Activated T-cell treated with anti-CD3 and anti-CD28 coated beads, Interleukin-2, amount 50 U/mL, for 72 hours (primary cell): ENCODE measurements at regions not wholly inside any gene's neighbourhood (a gene's known extent, or its start where the extent isn't known, plus 50 kb on each side); places are given as distances from the start of the nearest gene placed in this dataset.
"Not testable (repeated sequence)": the region's sequence is repeated elsewhere in the genome, so short reads cannot be mapped to it uniquely, and the experiment has no call there.

ENCODE experiments used
- ATAC-seq, 2 donors: fragments of 150-1000 bp; cut with Tn5 transposase; replicated peaks in 1 of 2; 2 replicates each; pipeline ENCODE4 v1.10.0; 2021; ENCODE audit warnings: moderate library complexity in 2 of 2, mild to moderate bottlenecking in 1 of 2
- DNase-seq, 2 donors: peaks; one replicate each; pipeline ENCODE4 v3.0.0; 2021 to 2022; ENCODE audit warnings: mixed read lengths in 1 of 2
- H3K27ac Mint-ChIP-seq: one replicate; pipeline ENCODE4 v1.8.0; 2022; ENCODE audit warnings: mild to moderate bottlenecking, moderate library complexity, mixed read lengths
- H3K27me3 Mint-ChIP-seq: one replicate; pipeline ENCODE4 v1.8.0; 2022; ENCODE audit warnings: low read depth, mixed read lengths
- H3K36me3 Mint-ChIP-seq, 2 donors: one replicate each; pipeline ENCODE4 v1.8.0; 2022; ENCODE audit warnings: mixed read lengths in 2 of 2, mild to moderate bottlenecking in 1 of 2; ENCODE audit not compliant: insufficient read depth in 2 of 2
- H3K4me1 Mint-ChIP-seq: one replicate; pipeline ENCODE4 v1.8.0; 2022; ENCODE audit warnings: low read depth, mixed read lengths
- H3K4me3 Mint-ChIP-seq, 2 donors: one replicate each; pipeline ENCODE4 v1.8.0; 2022; ENCODE audit warnings: mild to moderate bottlenecking in 2 of 2, mixed read lengths in 2 of 2, moderate library complexity in 2 of 2
- H3K9me3 Mint-ChIP-seq, 2 donors: one replicate each; pipeline ENCODE4 v1.8.0; 2022; ENCODE audit warnings: mixed read lengths in 2 of 2

GRCh38 chr12:46543378-46543795, 170.8 kb upstream of the SLC38A2 start:
- not testable (repeated sequence) for H3K4me3 Mint-ChIP-seq, H3K27me3 Mint-ChIP-seq

GRCh38 chr12:46538976-46539375, 166.4 kb upstream of the SLC38A2 start:
- ATAC-seq (no peak), DNase-seq (no peak)
- H3K4me3 Mint-ChIP-seq = no peak overlapping the region
- H3K36me3 Mint-ChIP-seq = peaks cover 13 to 15% of the 10 kb centered on the region in 2 donors
- H3K27ac Mint-ChIP-seq = no peak overlapping the region
- peaks cover 23% of the 10 kb centered on the region for H3K4me1 Mint-ChIP-seq
- peaks cover 11% of the 10 kb centered on the region in 2 donors for H3K9me3 Mint-ChIP-seq
- H3K27me3 Mint-ChIP-seq = no peaks in the 10 kb centered on the region

More at GRCh38 chr12:46543378-46543795, 170.8 kb upstream of the SLC38A2 start:
- H3K36me3 Mint-ChIP-seq = peaks cover 26 to 31% of the 10 kb centered on the region in 2 donors
- DNase-seq, H3K27ac Mint-ChIP-seq, ATAC-seq: not testable (repeated sequence)
- H3K9me3 Mint-ChIP-seq = peaks cover 20 to 21% of the 10 kb centered on the region in 2 donors
- H3K4me1 Mint-ChIP-seq = peaks cover 36% of the 10 kb centered on the region

- no peak overlapping the region for H3K4me3 Mint-ChIP-seq
- no peaks in the 10 kb centered on the region for H3K27me3 Mint-ChIP-seq
- no peak overlapping the region for H3K27ac Mint-ChIP-seq
- no peak for DNase-seq
- no peak for ATAC-seq
- peaks cover 7 to 9% of the 10 kb centered on the region in 2 donors for H3K36me3 Mint-ChIP-seq
- peaks cover 6 to 7% of the 10 kb centered on the region in 2 donors for H3K9me3 Mint-ChIP-seq
- H3K4me1 Mint-ChIP-seq = peaks cover 18% of the 10 kb centered on the region
Measured at GRCh38 chr12:46537387-46537955, 164.9 kb upstream of the SLC38A2 start.

GRCh38 chr12:46536316-46536715, 163.7 kb upstream of the SLC38A2 start:
- H3K4me1 Mint-ChIP-seq = peaks cover 18% of the 10 kb centered on the region
- not testable (repeated sequence) for H3K36me3 Mint-ChIP-seq, H3K9me3 Mint-ChIP-seq, H3K4me3 Mint-ChIP-seq, DNase-seq, H3K27ac Mint-ChIP-seq, H3K27me3 Mint-ChIP-seq
- peak in 1 of 2 donors; percentile 41 for ATAC-seq

GRCh38 chr12:46535907-46536306, 163.3 kb upstream of the SLC38A2 start:
- no peak for DNase-seq
- H3K4me1 Mint-ChIP-seq = peaks cover 18% of the 10 kb centered on the region
- ATAC-seq = no peak
- H3K9me3 Mint-ChIP-seq = peaks cover 2 to 3% of the 10 kb centered on the region in 2 donors
- no peaks in the 10 kb centered on the region for H3K27me3 Mint-ChIP-seq
- H3K27ac Mint-ChIP-seq = no peak overlapping the region
- peaks cover 4 to 7% of the 10 kb centered on the region in 2 donors for H3K36me3 Mint-ChIP-seq
- H3K4me3 Mint-ChIP-seq = no peak overlapping the region

- DNase-seq (no peak), ATAC-seq (no peak)
- peaks cover 2 to 4% of the 10 kb centered on the region in 2 donors for H3K36me3 Mint-ChIP-seq
- peaks cover 18% of the 10 kb centered on the region for H3K4me1 Mint-ChIP-seq
- peaks cover 2 to 3% of the 10 kb centered on the region in 2 donors for H3K9me3 Mint-ChIP-seq
- no peak overlapping the region for H3K4me3 Mint-ChIP-seq
- H3K27ac Mint-ChIP-seq = no peak overlapping the region
- no peaks in the 10 kb centered on the region for H3K27me3 Mint-ChIP-seq
Measured at GRCh38 chr12:46535376-46535775, 162.8 kb upstream of the SLC38A2 start.

- Mint-ChIP-seq H3K4me3 (no peak overlapping the region), H3K27me3 (no peaks in the 10 kb centered on the region), H3K4me1 (peaks cover 14% of the 10 kb centered on the region), H3K36me3 (peaks cover under 1 to 2% of the 10 kb centered on the region in 2 donors), H3K9me3 (peaks cover under 1% of the 10 kb centered on the region in 2 donors), H3K27ac (no peak overlapping the region)
- DNase-seq = no peak
- ATAC-seq = no peak
Measured at GRCh38 chr12:46534327-46534840, 161.8 kb upstream of the SLC38A2 start.

- no peak overlapping the region for H3K4me3 Mint-ChIP-seq
- no peak overlapping the region for H3K27ac Mint-ChIP-seq
- ATAC-seq = no peak
Measured at GRCh38 chr12:46533723-46534122, 161.2 kb upstream of the SLC38A2 start.

GRCh38 chr12:46531804-46532203, 159.2 kb upstream of the SLC38A2 start:
- Mint-ChIP-seq H3K27me3 (no peaks in the 10 kb centered on the region), H3K27ac (no peak overlapping the region), H3K9me3 (peaks cover 0 to 2% of the 10 kb centered on the region in 2 donors), H3K4me3 (no peak overlapping the region), H3K4me1 (peaks cover 13% of the 10 kb centered on the region), H3K36me3 (peaks cover 0 to 5% of the 10 kb centered on the region in 2 donors)
- ATAC-seq (no peak), DNase-seq (no peak)

More at GRCh38 chr12:46533723-46534122, 161.2 kb upstream of the SLC38A2 start:
- Mint-ChIP-seq H3K9me3 (no peaks in the 10 kb centered on the region), H3K4me1 (peaks cover 13% of the 10 kb centered on the region), H3K36me3 (peaks cover 0 to 2% of the 10 kb centered on the region in 2 donors), H3K27me3 (no peaks in the 10 kb centered on the region)
- DNase-seq = no peak

GRCh38 chr12:46531059-46531785, 158.6 kb upstream of the SLC38A2 start:
- no peaks in the 10 kb centered on the region for H3K27me3 Mint-ChIP-seq
- H3K4me3 Mint-ChIP-seq = no peak overlapping the region
- DNase-seq (no peak), ATAC-seq (no peak)
- H3K4me1 Mint-ChIP-seq = peaks cover 7% of the 10 kb centered on the region
- H3K27ac Mint-ChIP-seq = no peak overlapping the region
- peaks cover 0 to 2% of the 10 kb centered on the region in 2 donors for H3K9me3 Mint-ChIP-seq
- H3K36me3 Mint-ChIP-seq = peaks cover 0 to 5% of the 10 kb centered on the region in 2 donors

- Mint-ChIP-seq H3K4me3 (no peak overlapping the region), H3K27me3 (no peaks in the 10 kb centered on the region), H3K36me3 (peaks cover 0 to 5% of the 10 kb centered on the region in 2 donors), H3K27ac (no peak overlapping the region), H3K4me1 (peaks cover under 1% of the 10 kb centered on the region), H3K9me3 (peaks cover 0 to 2% of the 10 kb centered on the region in 2 donors)
- ATAC-seq = no peak
- no peak for DNase-seq
Measured at GRCh38 chr12:46530373-46531056, 157.9 kb upstream of the SLC38A2 start.

- DNase-seq (no peak), ATAC-seq (no peak)
- H3K27ac Mint-ChIP-seq = no peak overlapping the region
- no peak overlapping the region for H3K4me3 Mint-ChIP-seq
- peaks cover 0 to 2% of the 10 kb centered on the region in 2 donors for H3K9me3 Mint-ChIP-seq
- peaks cover 2 to 4% of the 10 kb centered on the region in 2 donors for H3K36me3 Mint-ChIP-seq
- H3K27me3 Mint-ChIP-seq = no peaks in the 10 kb centered on the region
- peaks cover 35% of the 10 kb centered on the region for H3K4me1 Mint-ChIP-seq
Measured at GRCh38 chr12:46526233-46526632, 153.7 kb upstream of the SLC38A2 start.

GRCh38 chr12:46524778-46525177, 152.2 kb upstream of the SLC38A2 start:
- H3K27ac Mint-ChIP-seq = peak overlapping the region; percentile 81
- DNase-seq (no peak), ATAC-seq (no peak)
- peaks cover 45% of the 10 kb centered on the region for H3K4me1 Mint-ChIP-seq
- peak overlapping the region; percentile 74 to 81 for H3K4me3 Mint-ChIP-seq
- no peaks in the 10 kb centered on the region for H3K27me3 Mint-ChIP-seq
- peaks cover 2 to 4% of the 10 kb centered on the region in 2 donors for H3K36me3 Mint-ChIP-seq
- H3K9me3 Mint-ChIP-seq = peaks cover 0 to 2% of the 10 kb centered on the region in 2 donors
